CD8-positive, alpha-beta memory T cell (primary cell): ENCODE measurements at regions not wholly inside any gene's neighbourhood (a gene's known extent, or its start where the extent isn't known, plus 50 kb on each side); places are given as distances from the start of the nearest gene placed in this dataset.
"Not testable (repeated sequence)": the region's sequence is repeated elsewhere in the genome, so short reads cannot be mapped to it uniquely, and the experiment has no call there.

Experiments
- CTCF ChIA-PET: fragments of 350-600 bp; sonication (Branson Sonifier 250); formaldehyde crosslinking; loops from one replicate; lab custom pipeline; 2021; ENCODE audit warnings: antibody characterized with exemption; lab: Charles Lee
- POLR2A ChIA-PET: fragments of 350-600 bp; sonication (Branson Sonifier 250); formaldehyde crosslinking; loops from one replicate; lab custom pipeline; 2021; ENCODE audit warnings: antibody characterized with exemption; lab: Charles Lee
- DNase-seq, 5 donors: peaks; one replicate each; pipeline versions ENCODE4 v3.0.0 to v3.0.0-alpha.2; 2020 to 2022; ENCODE audit warnings: mixed read lengths in 1 of 5
- H3K27ac ChIP-seq: one replicate; pipeline ENCODE4 v1.7.0; 2013; ENCODE audit warnings: low read depth, mild to moderate bottlenecking, low read length, moderate library complexity
- H3K27me3 ChIP-seq: 2 replicates; pipeline ENCODE4 v1.7.0; 2013; ENCODE audit warnings: low read length, mild to moderate bottlenecking; ENCODE audit not compliant: insufficient read depth, poor library complexity, severe bottlenecking
- H3K36me3 ChIP-seq: 2 replicates; pipeline ENCODE4 v1.7.0; 2013; ENCODE audit warnings: mild to moderate bottlenecking, low read length, moderate library complexity; ENCODE audit not compliant: insufficient read depth
- H3K4me1 ChIP-seq: 2 replicates; pipeline ENCODE4 v1.7.0; 2013; ENCODE audit warnings: mild to moderate bottlenecking, low read length, moderate library complexity; ENCODE audit not compliant: insufficient read depth
- H3K4me3 ChIP-seq: 2 replicates; pipeline ENCODE4 v1.7.0; 2013; ENCODE audit warnings: mild to moderate bottlenecking, low read length
- H3K9me3 ChIP-seq: 2 replicates; pipeline ENCODE4 v1.7.0; 2013; ENCODE audit warnings: mild to moderate bottlenecking, low read length
- H3K27ac Mint-ChIP-seq, 8 donors: one replicate each; pipeline ENCODE4 v1.8.0; 2020 to 2021; ENCODE audit warnings: mixed read lengths in 8 of 8, mild to moderate bottlenecking in 6 of 8, inconsistent platforms in 3 of 8, moderate library complexity in 3 of 8
- H3K27me3 Mint-ChIP-seq, 2 donors: one replicate each; pipeline ENCODE4 v1.8.0; 2020 to 2021; ENCODE audit warnings: mixed read lengths in 2 of 2, mild to moderate bottlenecking in 1 of 2, moderate library complexity in 1 of 2
- H3K36me3 Mint-ChIP-seq, 3 donors: one replicate each; pipeline ENCODE4 v1.8.0; 2020 to 2021; ENCODE audit warnings: mixed read lengths in 3 of 3, inconsistent platforms in 1 of 3, mild to moderate bottlenecking in 1 of 3
- H3K4me1 Mint-ChIP-seq, 3 donors: one replicate each; pipeline ENCODE4 v1.8.0; 2020 to 2021; ENCODE audit warnings: mixed read lengths in 3 of 3, inconsistent platforms in 1 of 3, mild to moderate bottlenecking in 1 of 3
- H3K4me3 Mint-ChIP-seq, 7 donors: one replicate each; pipeline ENCODE4 v1.8.0; 2020 to 2021; ENCODE audit warnings: mixed read lengths in 7 of 7, mild to moderate bottlenecking in 6 of 7, moderate library complexity in 4 of 7, inconsistent platforms in 2 of 7
- H3K9me3 Mint-ChIP-seq, 5 donors: one replicate each; pipeline ENCODE4 v1.8.0; 2020 to 2022; ENCODE audit warnings: mixed read lengths in 5 of 5, mild to moderate bottlenecking in 3 of 5, moderate library complexity in 2 of 5, inconsistent platforms in 1 of 5

DNA sequence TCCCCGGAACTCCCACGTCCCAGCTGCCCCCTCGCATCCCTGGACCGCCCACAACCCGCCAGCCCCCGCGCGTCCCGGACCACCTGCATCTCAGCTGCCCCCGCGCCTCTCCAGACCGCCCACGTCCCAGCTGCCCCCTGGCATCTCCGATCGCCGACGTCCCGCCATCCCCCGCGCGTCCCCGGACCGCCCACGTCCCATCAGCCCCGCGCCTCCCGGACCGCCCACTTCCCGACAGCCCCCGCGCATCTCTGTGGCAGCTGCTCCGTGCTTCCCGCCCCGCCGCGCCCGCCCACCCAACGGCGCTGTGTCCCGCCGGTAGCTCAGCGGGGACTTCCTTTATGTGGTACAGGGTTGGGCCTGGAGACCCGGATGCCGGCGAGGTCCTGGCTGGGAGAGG is 955.8 kb downstream of the TMEM121 start:
- H3K27ac Mint-ChIP-seq, H3K36me3 Mint-ChIP-seq, H3K4me1 ChIP-seq, H3K9me3 ChIP-seq, H3K4me3 ChIP-seq, POLR2A ChIA-PET, H3K36me3 ChIP-seq, CTCF ChIA-PET, H3K27ac ChIP-seq, H3K4me3 Mint-ChIP-seq, DNase-seq, H3K27me3 ChIP-seq, H3K9me3 Mint-ChIP-seq, H3K27me3 Mint-ChIP-seq, H3K4me1 Mint-ChIP-seq: not testable (repeated sequence)

DNA sequence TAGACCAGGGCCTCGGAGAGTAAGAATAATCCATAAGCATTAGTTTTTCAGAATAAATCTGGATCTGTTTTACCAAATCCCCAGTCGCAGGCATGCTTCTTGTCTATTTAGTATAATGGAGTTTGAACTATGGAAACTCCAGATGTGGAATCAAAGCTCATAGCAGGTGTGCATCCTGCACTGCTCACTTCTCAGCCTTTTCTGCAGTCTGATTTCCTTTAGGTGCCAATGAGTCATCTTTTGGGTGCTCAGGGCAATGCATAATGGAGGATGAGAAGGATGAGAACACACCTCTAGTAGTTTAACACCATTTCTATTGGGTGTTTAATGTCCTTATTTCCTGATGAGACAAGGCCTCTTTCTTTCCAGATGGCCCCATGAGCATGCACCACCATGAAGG is 961.2 kb downstream of the TMEM121 start:
- ChIA-PET POLR2A (no interaction called here), CTCF (interaction anchor here (1.3 kb wide), 1 partner anchor 19 kb away, joined by 5 read pairs; no protein-coding TSS in a partner anchor)
- Histone ChIP-seq H3K27me3 (no peaks in the 10 kb centered on the region), H3K9me3 (no peaks in the 10 kb centered on the region), H3K4me1 (no peaks in the 10 kb centered on the region), H3K4me3 (no peak overlapping the region), H3K36me3 (no peaks in the 10 kb centered on the region), H3K27ac (no peak overlapping the region)
- H3K27me3 Mint-ChIP-seq: peaks cover 0 to 1% of the 10 kb centered on the region in 2 donors
- H3K27ac Mint-ChIP-seq: no peak overlapping the region
- no peak for DNase-seq
- H3K4me3 Mint-ChIP-seq: no peak overlapping the region
- no peaks in the 10 kb centered on the region for H3K4me1 Mint-ChIP-seq
- H3K9me3 Mint-ChIP-seq: no peaks in the 10 kb centered on the region
- peaks cover 0 to 1% (median 0%) of the 10 kb centered on the region in 3 donors for H3K36me3 Mint-ChIP-seq

DNA sequence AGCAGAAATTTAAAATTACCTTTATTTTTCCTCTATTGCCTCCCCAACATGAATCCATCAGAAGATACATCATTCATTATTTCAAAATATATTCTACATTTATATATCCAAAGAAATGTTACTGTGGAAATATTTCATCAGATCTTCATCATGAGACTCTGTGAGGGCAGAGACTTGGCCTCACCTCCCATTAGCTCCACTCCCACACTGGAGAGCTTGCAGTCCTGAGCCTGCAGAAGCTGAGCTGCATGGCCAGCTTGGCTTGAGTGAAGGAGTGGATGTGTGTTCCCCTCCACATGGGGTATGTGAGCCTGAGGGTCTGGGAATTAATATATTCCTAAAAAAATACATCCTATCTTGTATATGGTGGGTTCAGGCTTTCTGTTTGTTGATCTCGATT is 961.9 kb downstream of the TMEM121 start:
- Histone ChIP-seq H3K9me3 (no peaks in the 10 kb centered on the region), H3K27me3 (no peaks in the 10 kb centered on the region), H3K27ac (no peak overlapping the region), H3K36me3 (no peaks in the 10 kb centered on the region), H3K4me1 (no peaks in the 10 kb centered on the region), H3K4me3 (no peak overlapping the region)
- CTCF ChIA-PET: interaction anchor here (1.0 to 1.3 kb wide), 3 partner anchors 18 to 19 kb away, joined by 3 to 5 read pairs (median 3); no protein-coding TSS in a partner anchor
- H3K9me3 Mint-ChIP-seq: no peaks in the 10 kb centered on the region
- no peak for DNase-seq
- H3K36me3 Mint-ChIP-seq: peaks cover 0 to 1% (median 0%) of the 10 kb centered on the region in 3 donors
- H3K4me1 Mint-ChIP-seq: no peaks in the 10 kb centered on the region
- POLR2A ChIA-PET: no interaction called here
- no peak overlapping the region for H3K4me3 Mint-ChIP-seq
- H3K27ac Mint-ChIP-seq: no peak overlapping the region
- peaks cover 0 to 1% of the 10 kb centered on the region in 2 donors for H3K27me3 Mint-ChIP-seq

DNA sequence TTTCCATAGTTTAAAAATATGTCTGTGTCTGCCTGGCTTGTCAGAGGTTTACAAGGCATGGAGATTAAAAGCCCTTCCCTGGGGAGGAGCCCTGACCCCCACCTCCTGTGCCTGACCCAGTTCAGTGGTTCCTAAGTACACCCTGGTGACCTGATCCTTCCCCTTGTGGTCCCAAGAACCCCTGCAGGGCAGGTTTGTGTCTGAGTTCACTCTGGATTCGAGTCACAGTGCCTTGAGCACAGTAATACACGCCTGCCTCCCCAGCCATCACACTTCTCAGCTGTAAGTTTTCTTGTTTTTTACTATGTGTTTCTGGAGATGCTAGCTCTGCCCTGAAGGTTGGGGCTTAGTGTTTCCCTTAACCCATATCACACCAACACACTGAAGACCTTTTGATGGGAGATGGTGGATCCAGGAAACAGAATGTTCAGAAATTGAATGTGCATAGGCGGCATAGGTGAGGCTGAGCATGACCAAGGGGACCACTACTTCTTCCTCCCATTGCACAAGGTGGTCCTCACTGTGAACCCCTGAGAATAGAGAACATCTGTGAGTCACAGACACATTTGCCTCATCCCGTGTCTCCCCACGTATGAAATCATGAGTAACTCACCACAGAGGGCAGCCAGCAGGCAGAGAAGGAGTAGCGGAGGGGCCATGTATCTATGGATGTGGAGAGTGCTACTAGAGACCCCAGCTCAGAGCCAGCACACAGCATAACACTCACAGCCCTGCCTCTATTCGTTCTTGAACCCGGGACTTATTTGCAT is 962.9 kb downstream of the TMEM121 start:
- no peak overlapping the region for H3K27ac ChIP-seq
- no peak overlapping the region for H3K4me3 ChIP-seq
- no peaks in the 10 kb centered on the region for H3K36me3 ChIP-seq
- H3K27me3 ChIP-seq: no peaks in the 10 kb centered on the region
- peaks cover 5 to 6% (median 6%) of the 10 kb centered on the region in 3 donors for H3K4me1 Mint-ChIP-seq
- CTCF ChIA-PET: interaction anchor here (1.0 to 2.0 kb wide), 2 partner anchors 17 to 18 kb away, joined by 3 to 10 read pairs; no protein-coding TSS in a partner anchor
- POLR2A ChIA-PET: no interaction called here
- H3K27me3 Mint-ChIP-seq: peaks cover 0 to 1% of the 10 kb centered on the region in 2 donors
- H3K4me3 Mint-ChIP-seq: no peak overlapping the region
- no peaks in the 10 kb centered on the region for H3K9me3 ChIP-seq
- no peaks in the 10 kb centered on the region for H3K9me3 Mint-ChIP-seq
- no peaks in the 10 kb centered on the region for H3K4me1 ChIP-seq
- no peak for DNase-seq
- peak overlapping the region in 2 of 8 donors; percentile 28 to 50 for H3K27ac Mint-ChIP-seq
- peaks cover 0 to 1% (median 0%) of the 10 kb centered on the region in 3 donors for H3K36me3 Mint-ChIP-seq

DNA sequence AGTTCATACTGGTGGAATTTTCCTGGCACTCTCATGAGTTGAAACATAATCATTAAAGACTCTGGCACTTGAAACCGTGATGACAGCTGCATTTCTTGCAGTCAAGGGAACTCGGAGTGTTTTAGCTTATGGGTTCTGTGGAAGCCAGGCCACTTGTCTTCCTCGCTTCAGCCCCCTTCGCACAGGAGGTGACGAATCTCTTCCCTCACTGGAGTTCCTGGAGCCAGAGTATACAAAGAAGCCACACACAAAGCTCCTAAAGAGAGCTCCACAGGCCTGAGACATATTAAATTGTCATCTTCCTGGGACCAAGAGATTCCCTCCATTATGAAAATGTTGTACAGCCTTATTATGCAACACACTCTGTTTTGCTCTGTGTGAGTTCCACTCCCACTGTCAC is 964.1 kb downstream of the TMEM121 start:
- H3K27ac ChIP-seq: no peak overlapping the region
- H3K27me3 ChIP-seq: no peaks in the 10 kb centered on the region
- H3K36me3 Mint-ChIP-seq: peaks cover 0 to 1% (median 0%) of the 10 kb centered on the region in 3 donors
- H3K9me3 Mint-ChIP-seq: no peaks in the 10 kb centered on the region
- ChIA-PET CTCF (interaction anchor here (1.2 to 2.0 kb wide), 3 partner anchors 17 to 39 kb away, joined by 3 to 10 read pairs (median 4); no protein-coding TSS in a partner anchor), POLR2A (no interaction called here)
- H3K9me3 ChIP-seq: no peaks in the 10 kb centered on the region
- no peaks in the 10 kb centered on the region for H3K36me3 ChIP-seq
- no peak overlapping the region for H3K4me3 Mint-ChIP-seq
- H3K27me3 Mint-ChIP-seq: peaks cover 0 to 1% of the 10 kb centered on the region in 2 donors
- H3K27ac Mint-ChIP-seq: peak overlapping the region in 1 of 8 donors; percentile 12
- DNase-seq: no peak
- H3K4me1 Mint-ChIP-seq: peaks cover 13 to 16% (median 14%) of the 10 kb centered on the region in 3 donors
- H3K4me3 ChIP-seq: no peak overlapping the region
- H3K4me1 ChIP-seq: no peaks in the 10 kb centered on the region

DNA sequence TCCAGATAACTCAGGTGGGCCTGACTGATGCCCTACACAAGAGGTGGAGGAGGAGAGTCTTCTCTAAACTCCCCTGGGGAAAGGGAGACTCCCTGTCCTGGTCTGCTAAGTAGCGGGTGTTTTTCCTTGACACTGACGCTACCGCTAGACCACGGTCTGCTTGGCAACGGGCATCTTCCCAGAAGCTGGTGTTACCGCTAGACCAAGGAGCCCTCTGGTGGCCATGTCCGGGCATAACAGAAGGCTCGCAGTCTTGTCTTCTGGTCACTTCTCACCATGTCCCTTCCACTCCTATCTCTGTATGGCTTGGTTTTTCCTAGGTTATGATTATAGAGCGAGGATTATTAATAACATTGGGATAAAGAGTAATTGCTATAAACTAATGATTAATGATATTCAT is 965.5 kb downstream of the TMEM121 start:
- POLR2A ChIA-PET: no interaction called here
- DNase-seq: peak in 1 of 5 donors; percentile 49

DNA sequence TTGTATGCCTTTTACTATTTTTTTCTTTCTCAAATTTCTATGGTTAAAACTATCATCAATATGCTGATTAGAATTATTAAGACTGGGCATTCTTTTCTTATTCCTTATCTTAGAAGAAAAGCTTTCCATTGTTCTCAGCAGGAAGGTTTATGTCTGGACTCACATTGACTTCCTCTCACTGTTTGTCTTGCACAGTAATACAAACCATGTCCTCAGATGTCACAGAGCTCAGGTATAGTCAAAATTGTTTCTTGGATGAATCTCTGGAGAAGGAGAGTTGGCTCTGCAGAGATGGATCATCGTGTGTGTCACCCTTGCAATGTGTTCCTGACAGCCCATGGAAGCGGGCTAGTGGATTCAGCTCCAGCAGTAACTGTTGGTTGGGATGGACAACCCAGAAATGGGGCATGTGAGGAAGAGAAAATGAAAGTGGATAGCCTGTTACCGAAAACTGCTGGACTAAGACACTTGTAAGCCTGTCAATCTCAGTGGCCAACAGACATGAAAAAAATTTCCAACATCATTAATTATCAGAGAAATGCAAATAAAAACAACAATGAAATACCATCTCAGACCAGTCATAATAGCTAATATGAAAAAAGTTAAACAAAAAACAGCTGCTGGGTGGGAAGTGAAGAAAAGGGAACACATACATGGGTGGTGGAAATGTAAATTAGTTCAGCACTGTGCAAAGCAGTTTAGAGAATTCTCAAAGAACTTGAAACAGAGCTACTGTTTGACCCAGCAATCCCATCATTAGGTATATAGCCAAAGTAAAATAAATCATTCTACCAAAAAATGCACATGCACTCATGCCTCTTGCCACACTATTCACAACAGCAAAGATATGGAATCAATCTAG is 967.8 kb downstream of the TMEM121 start:
- no peak overlapping the region for H3K27ac ChIP-seq
- ChIA-PET POLR2A (no interaction called here), CTCF (interaction anchor here (0.7 to 1.2 kb wide), 2 partner anchors 17 to 24 kb away, joined by 3 read pairs; no protein-coding TSS in a partner anchor)
- H3K27me3 ChIP-seq: no peaks in the 10 kb centered on the region
- H3K27me3 Mint-ChIP-seq: peaks cover 0 to 1% of the 10 kb centered on the region in 2 donors
- H3K36me3 Mint-ChIP-seq: peaks cover 0 to 1% (median 0%) of the 10 kb centered on the region in 3 donors
- no peak for DNase-seq
- no peaks in the 10 kb centered on the region for H3K4me1 ChIP-seq
- H3K4me1 Mint-ChIP-seq: peaks cover 13 to 16% (median 14%) of the 10 kb centered on the region in 3 donors
- peak overlapping the region in 7 of 8 donors; percentile 2 to 87 (median 56) for H3K27ac Mint-ChIP-seq
- no peaks in the 10 kb centered on the region for H3K9me3 ChIP-seq
- H3K36me3 ChIP-seq: no peaks in the 10 kb centered on the region
- H3K4me3 Mint-ChIP-seq: peak overlapping the region; percentile 75 to 90 (median 84)
- H3K4me3 ChIP-seq: peak overlapping the region; percentile 13
- H3K9me3 Mint-ChIP-seq: peaks cover 0 to 2% (median 0%) of the 10 kb centered on the region in 5 donors

More for the DNA sequence above, 965.5 kb downstream of the TMEM121 start:
- Mint-ChIP-seq H3K4me1 (peaks cover 13 to 16% (median 14%) of the 10 kb centered on the region in 3 donors), H3K9me3 (peaks cover 0 to 2% (median 0%) of the 10 kb centered on the region in 5 donors), H3K36me3 (peaks cover 0 to 1% (median 0%) of the 10 kb centered on the region in 3 donors), H3K27me3 (peaks cover 0 to 1% of the 10 kb centered on the region in 2 donors), H3K4me3 (no peak overlapping the region), H3K27ac (no peak overlapping the region)
- Histone ChIP-seq H3K9me3 (no peaks in the 10 kb centered on the region), H3K27me3 (no peaks in the 10 kb centered on the region), H3K36me3 (no peaks in the 10 kb centered on the region), H3K4me1 (no peaks in the 10 kb centered on the region), H3K4me3 (no peak overlapping the region), H3K27ac (no peak overlapping the region)
- CTCF ChIA-PET: interaction anchor here (1.0 to 1.2 kb wide), 2 partner anchors 11 to 16 kb away, joined by 3 to 7 read pairs; no protein-coding TSS in a partner anchor
